ENCODE measurements at regions not wholly inside any gene's neighbourhood (a gene's known extent, or its start where the extent isn't known, plus 50 kb on each side); places are given as distances from the start of the nearest gene placed in this dataset.

GRCh38 chr6:99789767-99790166 is 183.1 kb downstream of the PRDM13 start:
- TF ChIP-seq CTCF (IDR thresholded peaks at IDR 0.05) (no peak), USF1 (IDR thresholded peaks at IDR 0.05; ENCODE audit: borderline replicate concordance, low read depth) (no peak)

All from SK-N-SH (cell line).